Breast epithelium (tissue), 3 donors: ENCODE measurements at regions not wholly inside any gene's neighbourhood (a gene's known extent, or its start where the extent isn't known, plus 50 kb on each side); places are given as distances from the start of the nearest gene placed in this dataset.

Source experiments
- CTCF ChIP-seq, 3 donors: fragments of 450-650 bp; IDR thresholded peaks; one replicate each; pipeline ENCODE4 v1.5.1; 2016 to 2017; ENCODE audit warnings: antibody characterized with exemption in 3 of 3, mild to moderate bottlenecking in 3 of 3, moderate library complexity in 3 of 3
- POLR2A ChIP-seq: fragments of 450-650 bp; IDR thresholded peaks from one replicate; pipeline ENCODE4 v1.6.1; 2016; ENCODE audit warnings: antibody characterized with exemption, mild to moderate bottlenecking, moderate library complexity
- POLR2AphosphoS5 ChIP-seq, 3 donors: sonication (generic); formaldehyde crosslinking; IDR thresholded peaks; one replicate each; pipeline ENCODE4 v1.6.1; 2017; ENCODE audit warnings: antibody characterized with exemption in 3 of 3

- TF ChIP-seq CTCF (IDR thresholded peaks at IDR 0.05): no peak
- no peak for TF ChIP-seq POLR2A
- TF ChIP-seq POLR2AphosphoS5 (IDR thresholded peaks at IDR 0.05): no peak
These were observed 49.9 kb upstream of the ADAD1 start for GRCh38 chr4:122328893-122329292.
